ENCODE measurements at regions not wholly inside any gene's neighbourhood (a gene's known extent, or its start where the extent isn't known, plus 50 kb on each side); places are given as distances from the start of the nearest gene placed in this dataset.

GRCh38 chr4:43348591-43348990 is 456.1 kb downstream of the GRXCR1 start:
- Histone ChIP-seq H3K27me3 (no peaks in the 10 kb centered on the region), H3K4me3 (no peak overlapping the region), H3K9me3 (replicated peaks in 1 of 3) (no peaks in the 10 kb centered on the region), H3K4me1 (replicated peaks in 1 of 2) (no peaks in the 10 kb centered on the region), H3K36me3 (replicated peaks in 1 of 2) (no peaks in the 10 kb centered on the region), H3K27ac (no peak overlapping the region)
- intact Hi-C loops (cut with DNase I), result no loop called here
- 88 to 97% (median 92%) methylated on average over 2 of the region's 2 CpGs for WGBS, 4 donors
- TF ChIP-seq POLR2A (IDR thresholded peaks at IDR 0.05) (no peak), CTCF (IDR thresholded peaks at IDR 0.05) (no peak)
- DNase-seq, result no peak

- WGBS, 4 donors, result 0 to 50% (median 18%) methylated on average over 1 of the region's 1 CpG
- intact Hi-C loops (cut with DNase I), result no loop called here
- no peaks in the 10 kb centered on the region for H3K27me3 ChIP-seq
- no peak overlapping the region for H3K4me3 ChIP-seq
- H3K4me1 ChIP-seq (replicated peaks in 1 of 2), result no peaks in the 10 kb centered on the region
- H3K27ac ChIP-seq, result no peak overlapping the region
- no peaks in the 10 kb centered on the region for H3K9me3 ChIP-seq (replicated peaks in 1 of 3)
- TF ChIP-seq CTCF (IDR thresholded peaks at IDR 0.05) (no peak), POLR2A (IDR thresholded peaks at IDR 0.05) (no peak)
- DNase-seq, result no peak
- no peaks in the 10 kb centered on the region for H3K36me3 ChIP-seq (replicated peaks in 1 of 2)
Observed at GRCh38 chr4:43351970-43352806, 459.7 kb downstream of the GRXCR1 start.

GRCh38 chr4:43352859-43353258 is 460.3 kb downstream of the GRXCR1 start:
- Histone ChIP-seq H3K9me3 (replicated peaks in 1 of 3) (no peaks in the 10 kb centered on the region), H3K27ac (no peak overlapping the region), H3K27me3 (no peaks in the 10 kb centered on the region), H3K36me3 (replicated peaks in 1 of 2) (no peaks in the 10 kb centered on the region), H3K4me3 (no peak overlapping the region), H3K4me1 (replicated peaks in 1 of 2) (no peaks in the 10 kb centered on the region)
- intact Hi-C loops (cut with DNase I), result no loop called here
- DNase-seq, result no peak
- 63 to 74% (median 73%) methylated on average over 3 of the region's 3 CpGs for WGBS, 4 donors
- TF ChIP-seq CTCF (IDR thresholded peaks at IDR 0.05) (no peak), POLR2A (IDR thresholded peaks at IDR 0.05) (no peak)

GRCh38 chr4:43353552-43353951 is 461.0 kb downstream of the GRXCR1 start:
- Histone ChIP-seq H3K36me3 (replicated peaks in 1 of 2) (no peaks in the 10 kb centered on the region), H3K4me3 (no peak overlapping the region), H3K27me3 (no peaks in the 10 kb centered on the region), H3K9me3 (replicated peaks in 1 of 3) (no peaks in the 10 kb centered on the region), H3K4me1 (replicated peaks in 1 of 2) (no peaks in the 10 kb centered on the region), H3K27ac (no peak overlapping the region)
- intact Hi-C loops (cut with DNase I), result no loop called here
- TF ChIP-seq POLR2A (IDR thresholded peaks at IDR 0.05) (no peak), CTCF (IDR thresholded peaks at IDR 0.05) (no peak)
- no peak for DNase-seq
- 57 to 80% (median 76%) methylated on average over 1 of the region's 1 CpG for WGBS, 4 donors

Measured in adrenal gland (tissue), 9 donors.